ENCODE measurements at regions not wholly inside any gene's neighbourhood (a gene's known extent, or its start where the extent isn't known, plus 50 kb on each side); places are given as distances from the start of the nearest gene placed in this dataset.

DNA sequence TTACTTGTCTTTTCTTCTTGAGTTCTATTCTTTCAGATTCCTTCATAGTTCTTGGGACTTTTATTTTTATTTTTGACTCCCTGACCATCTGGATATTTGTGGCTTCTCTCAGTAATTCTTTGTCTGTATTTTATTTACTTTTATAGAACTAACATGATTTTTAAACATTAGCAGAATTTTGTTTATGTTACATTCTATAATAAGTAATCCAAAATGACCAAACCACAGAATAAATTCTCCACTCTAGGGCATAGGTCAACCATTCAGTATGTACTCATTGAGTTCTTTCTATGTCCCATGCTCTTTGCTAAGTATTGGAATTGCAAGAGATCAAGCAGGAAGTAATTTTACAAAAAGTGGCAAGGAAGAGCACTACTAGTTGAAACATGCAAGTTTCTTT is 969.0 kb downstream of the TTLL7 start:
- Histone ChIP-seq H3K27me3 (ENCODE audit: control insufficient read depth in 3 of 3, insufficient read depth in 3 of 3, low read length in 3 of 3) (no peaks in the 10 kb centered on the region), H3K9me3 (ENCODE audit: control insufficient read depth in 3 of 3, low read length in 3 of 3) (no peaks in the 10 kb centered on the region)

DNA sequence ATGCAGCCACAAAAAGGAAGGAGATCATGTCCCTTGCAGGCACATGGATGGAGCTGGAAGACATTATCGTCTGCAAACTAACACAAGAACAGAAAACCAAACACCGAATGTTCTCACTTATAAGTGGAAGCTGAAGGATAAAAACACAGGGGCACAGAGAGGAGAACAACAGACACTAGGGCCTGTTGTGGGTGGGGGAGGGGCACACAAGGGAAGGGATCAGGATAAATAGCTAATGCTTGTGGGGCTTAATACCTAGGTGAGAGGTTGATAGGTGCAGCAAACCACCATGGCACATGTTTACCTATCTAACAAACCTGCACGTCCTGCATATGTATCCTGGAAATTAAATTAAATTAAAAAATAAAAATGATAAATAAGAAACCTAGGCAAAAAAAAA is 969.9 kb downstream of the TTLL7 start:
- no peaks in the 10 kb centered on the region for H3K27me3 ChIP-seq (ENCODE audit: control insufficient read depth in 3 of 3, insufficient read depth in 3 of 3, low read length in 3 of 3)
- H3K9me3 ChIP-seq (ENCODE audit: control insufficient read depth in 3 of 3, low read length in 3 of 3): no peaks in the 10 kb centered on the region
- no peak overlapping the region for H3K9ac ChIP-seq (ENCODE audit: low read depth in 1 of 3, low read length in 3 of 3)
- H3K4me1 ChIP-seq (ENCODE audit: control insufficient read depth in 3 of 3, insufficient read depth in 3 of 3, low read length in 3 of 3): no peaks in the 10 kb centered on the region
- no peak overlapping the region for H3K27ac ChIP-seq (ENCODE audit: low read depth, low read length)
- no peak overlapping the region for H3K4me3 ChIP-seq (ENCODE audit: low read length in 3 of 3)
- H3K36me3 ChIP-seq (ENCODE audit: control insufficient read depth in 3 of 3, insufficient read depth in 3 of 3, low read length in 3 of 3): no peaks in the 10 kb centered on the region

More for the DNA sequence above, 969.0 kb downstream of the TTLL7 start:
- Histone ChIP-seq H3K9ac (ENCODE audit: low read depth in 1 of 3, low read length in 3 of 3) (no peak overlapping the region), H3K27ac (ENCODE audit: low read depth, low read length) (no peak overlapping the region), H3K4me1 (ENCODE audit: control insufficient read depth in 3 of 3, insufficient read depth in 3 of 3, low read length in 3 of 3) (no peaks in the 10 kb centered on the region), H3K36me3 (ENCODE audit: control insufficient read depth in 3 of 3, insufficient read depth in 3 of 3, low read length in 3 of 3) (no peaks in the 10 kb centered on the region), H3K4me3 (ENCODE audit: low read length in 3 of 3) (no peak overlapping the region)

- Histone ChIP-seq H3K27ac (ENCODE audit: low read depth, low read length) (no peak overlapping the region), H3K4me3 (ENCODE audit: low read length in 3 of 3) (no peak overlapping the region)
These were observed 970.5 kb downstream of the TTLL7 start for GRCh38 chr1:83028467-83028866.

GRCh38 chr1:83027511-83027910 is 971.4 kb downstream of the TTLL7 start:
- Histone ChIP-seq H3K4me1 (ENCODE audit: control insufficient read depth in 3 of 3, insufficient read depth in 3 of 3, low read length in 3 of 3) (no peaks in the 10 kb centered on the region), H3K4me3 (ENCODE audit: low read length in 3 of 3) (no peak overlapping the region), H3K9me3 (ENCODE audit: control insufficient read depth in 3 of 3, low read length in 3 of 3) (no peaks in the 10 kb centered on the region), H3K9ac (ENCODE audit: low read depth in 1 of 3, low read length in 3 of 3) (no peak overlapping the region), H3K27me3 (ENCODE audit: control insufficient read depth in 3 of 3, insufficient read depth in 3 of 3, low read length in 3 of 3) (no peaks in the 10 kb centered on the region), H3K36me3 (ENCODE audit: control insufficient read depth in 3 of 3, insufficient read depth in 3 of 3, low read length in 3 of 3) (no peaks in the 10 kb centered on the region), H3K27ac (ENCODE audit: low read depth, low read length) (no peak overlapping the region)

More at GRCh38 chr1:83028467-83028866, 970.5 kb downstream of the TTLL7 start:
- no peaks in the 10 kb centered on the region for H3K36me3 ChIP-seq (ENCODE audit: control insufficient read depth in 3 of 3, insufficient read depth in 3 of 3, low read length in 3 of 3)
- no peak overlapping the region for H3K9ac ChIP-seq (ENCODE audit: low read depth in 1 of 3, low read length in 3 of 3)
- H3K27me3 ChIP-seq (ENCODE audit: control insufficient read depth in 3 of 3, insufficient read depth in 3 of 3, low read length in 3 of 3): no peaks in the 10 kb centered on the region
- H3K4me1 ChIP-seq (ENCODE audit: control insufficient read depth in 3 of 3, insufficient read depth in 3 of 3, low read length in 3 of 3): no peaks in the 10 kb centered on the region
- H3K9me3 ChIP-seq (ENCODE audit: control insufficient read depth in 3 of 3, low read length in 3 of 3): no peaks in the 10 kb centered on the region

GRCh38 chr1:83026745-83027144 is 972.2 kb downstream of the TTLL7 start:
- Histone ChIP-seq H3K4me3 (ENCODE audit: low read length in 3 of 3) (no peak overlapping the region), H3K27ac (ENCODE audit: low read depth, low read length) (no peak overlapping the region), H3K27me3 (ENCODE audit: control insufficient read depth in 3 of 3, insufficient read depth in 3 of 3, low read length in 3 of 3) (no peaks in the 10 kb centered on the region), H3K4me1 (ENCODE audit: control insufficient read depth in 3 of 3, insufficient read depth in 3 of 3, low read length in 3 of 3) (no peaks in the 10 kb centered on the region), H3K9me3 (ENCODE audit: control insufficient read depth in 3 of 3, low read length in 3 of 3) (no peaks in the 10 kb centered on the region), H3K36me3 (ENCODE audit: control insufficient read depth in 3 of 3, insufficient read depth in 3 of 3, low read length in 3 of 3) (no peaks in the 10 kb centered on the region), H3K9ac (ENCODE audit: low read depth in 1 of 3, low read length in 3 of 3) (no peak overlapping the region)

DNA sequence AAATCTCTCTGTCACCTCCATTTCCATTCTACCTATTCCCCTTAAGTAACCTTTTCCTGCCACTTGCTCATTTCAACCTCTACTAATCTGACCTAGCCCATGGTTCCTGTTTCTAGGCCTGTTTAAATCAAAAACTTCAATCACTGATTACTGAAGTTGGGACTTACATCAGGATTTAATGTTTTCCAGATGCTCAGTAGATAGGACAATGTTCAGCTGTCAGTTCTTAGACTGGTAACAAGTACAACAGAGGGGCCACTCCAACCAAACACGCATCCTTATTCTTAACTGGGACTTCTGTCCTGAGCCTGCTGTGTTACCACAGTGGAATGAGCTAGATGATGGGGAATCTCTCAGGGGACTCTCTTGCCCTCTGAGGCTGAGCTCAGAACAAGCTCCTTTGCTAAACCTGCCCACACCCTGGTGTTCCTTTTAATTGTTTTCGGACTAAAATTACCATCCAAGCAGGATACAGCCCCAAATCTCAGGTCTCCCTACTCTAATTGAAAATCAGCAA is 974.6 kb downstream of the TTLL7 start:
- Histone ChIP-seq H3K9ac (ENCODE audit: low read depth in 1 of 3, low read length in 3 of 3) (no peak overlapping the region), H3K9me3 (ENCODE audit: control insufficient read depth in 3 of 3, low read length in 3 of 3) (no peaks in the 10 kb centered on the region), H3K4me1 (ENCODE audit: control insufficient read depth in 3 of 3, insufficient read depth in 3 of 3, low read length in 3 of 3) (no peaks in the 10 kb centered on the region), H3K27ac (ENCODE audit: low read depth, low read length) (no peak overlapping the region), H3K36me3 (ENCODE audit: control insufficient read depth in 3 of 3, insufficient read depth in 3 of 3, low read length in 3 of 3) (no peaks in the 10 kb centered on the region), H3K4me3 (ENCODE audit: low read length in 3 of 3) (no peak overlapping the region), H3K27me3 (ENCODE audit: control insufficient read depth in 3 of 3, insufficient read depth in 3 of 3, low read length in 3 of 3) (no peaks in the 10 kb centered on the region)

GRCh38 chr1:83023212-83023611 is 975.7 kb downstream of the TTLL7 start:
- no peaks in the 10 kb centered on the region for H3K4me1 ChIP-seq (ENCODE audit: control insufficient read depth in 3 of 3, insufficient read depth in 3 of 3, low read length in 3 of 3)
- no peaks in the 10 kb centered on the region for H3K27me3 ChIP-seq (ENCODE audit: control insufficient read depth in 3 of 3, insufficient read depth in 3 of 3, low read length in 3 of 3)
- H3K27ac ChIP-seq (ENCODE audit: low read depth, low read length): no peak overlapping the region
- no peak overlapping the region for H3K9ac ChIP-seq (ENCODE audit: low read depth in 1 of 3, low read length in 3 of 3)
- H3K9me3 ChIP-seq (ENCODE audit: control insufficient read depth in 3 of 3, low read length in 3 of 3): no peaks in the 10 kb centered on the region
- H3K4me3 ChIP-seq (ENCODE audit: low read length in 3 of 3): no peak overlapping the region
- no peaks in the 10 kb centered on the region for H3K36me3 ChIP-seq (ENCODE audit: control insufficient read depth in 3 of 3, insufficient read depth in 3 of 3, low read length in 3 of 3)

DNA sequence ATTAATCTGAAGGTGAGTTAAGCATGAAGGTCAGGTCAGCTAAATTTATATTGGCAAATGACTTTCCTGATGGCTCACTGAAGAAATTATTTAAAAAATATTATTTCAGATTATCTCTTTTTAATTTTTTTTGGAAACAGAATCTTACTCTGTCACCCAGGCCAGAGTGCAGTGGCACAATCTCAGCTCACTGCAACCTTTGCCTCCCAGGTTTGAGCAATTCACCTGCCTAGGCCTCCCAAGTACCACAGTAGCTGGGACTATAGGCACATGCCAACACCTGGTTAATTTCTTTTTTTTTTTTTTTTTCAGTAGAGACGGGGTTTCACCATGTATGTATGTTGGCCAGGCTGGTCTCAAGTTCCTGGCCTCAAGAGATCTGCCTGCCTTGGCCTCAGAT is 976.7 kb downstream of the TTLL7 start:
- Histone ChIP-seq H3K27me3 (ENCODE audit: control insufficient read depth in 3 of 3, insufficient read depth in 3 of 3, low read length in 3 of 3) (no peaks in the 10 kb centered on the region), H3K27ac (ENCODE audit: low read depth, low read length) (no peak overlapping the region), H3K4me1 (ENCODE audit: control insufficient read depth in 3 of 3, insufficient read depth in 3 of 3, low read length in 3 of 3) (no peaks in the 10 kb centered on the region), H3K36me3 (ENCODE audit: control insufficient read depth in 3 of 3, insufficient read depth in 3 of 3, low read length in 3 of 3) (no peaks in the 10 kb centered on the region), H3K9me3 (ENCODE audit: control insufficient read depth in 3 of 3, low read length in 3 of 3) (no peaks in the 10 kb centered on the region), H3K9ac (ENCODE audit: low read depth in 1 of 3, low read length in 3 of 3) (no peak overlapping the region), H3K4me3 (ENCODE audit: low read length in 3 of 3) (no peak overlapping the region)

DNA sequence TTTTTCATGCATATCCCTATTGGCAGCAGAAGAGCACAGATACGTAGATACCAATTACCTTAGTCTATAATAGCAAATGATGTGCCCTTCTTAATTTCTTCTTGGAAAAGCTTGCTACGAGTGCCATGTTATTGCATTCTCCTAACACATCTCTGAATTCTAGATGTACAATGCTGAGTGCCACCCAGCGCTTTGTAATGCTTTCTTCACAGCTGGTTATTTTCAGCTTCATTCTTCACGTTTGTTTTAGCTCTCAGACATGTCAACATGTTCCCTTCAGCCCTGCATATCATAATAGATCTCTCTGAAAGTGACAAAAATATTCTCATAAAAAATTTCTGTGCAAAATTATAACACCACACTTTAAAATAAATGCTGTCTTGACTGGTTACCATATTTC is 981.2 kb downstream of the TTLL7 start:
- H3K27ac ChIP-seq (ENCODE audit: low read depth, low read length): no peak overlapping the region
- no peaks in the 10 kb centered on the region for H3K36me3 ChIP-seq (ENCODE audit: control insufficient read depth in 3 of 3, insufficient read depth in 3 of 3, low read length in 3 of 3)
- no peaks in the 10 kb centered on the region for H3K4me1 ChIP-seq (ENCODE audit: control insufficient read depth in 3 of 3, insufficient read depth in 3 of 3, low read length in 3 of 3)
- H3K4me3 ChIP-seq (ENCODE audit: low read length in 3 of 3): no peak overlapping the region
- no peaks in the 10 kb centered on the region for H3K27me3 ChIP-seq (ENCODE audit: control insufficient read depth in 3 of 3, insufficient read depth in 3 of 3, low read length in 3 of 3)
- no peak overlapping the region for H3K9ac ChIP-seq (ENCODE audit: low read depth in 1 of 3, low read length in 3 of 3)
- H3K9me3 ChIP-seq (ENCODE audit: control insufficient read depth in 3 of 3, low read length in 3 of 3): no peaks in the 10 kb centered on the region

- Histone ChIP-seq H3K9me3 (ENCODE audit: control insufficient read depth in 3 of 3, low read length in 3 of 3) (no peaks in the 10 kb centered on the region), H3K27me3 (ENCODE audit: control insufficient read depth in 3 of 3, insufficient read depth in 3 of 3, low read length in 3 of 3) (no peaks in the 10 kb centered on the region), H3K36me3 (ENCODE audit: control insufficient read depth in 3 of 3, insufficient read depth in 3 of 3, low read length in 3 of 3) (no peaks in the 10 kb centered on the region), H3K9ac (ENCODE audit: low read depth in 1 of 3, low read length in 3 of 3) (no peak overlapping the region), H3K27ac (ENCODE audit: low read depth, low read length) (no peak overlapping the region), H3K4me1 (ENCODE audit: control insufficient read depth in 3 of 3, insufficient read depth in 3 of 3, low read length in 3 of 3) (no peaks in the 10 kb centered on the region), H3K4me3 (ENCODE audit: low read length in 3 of 3) (no peak overlapping the region)
These were observed 981.7 kb downstream of the TTLL7 start for GRCh38 chr1:83017276-83017675.

DNA sequence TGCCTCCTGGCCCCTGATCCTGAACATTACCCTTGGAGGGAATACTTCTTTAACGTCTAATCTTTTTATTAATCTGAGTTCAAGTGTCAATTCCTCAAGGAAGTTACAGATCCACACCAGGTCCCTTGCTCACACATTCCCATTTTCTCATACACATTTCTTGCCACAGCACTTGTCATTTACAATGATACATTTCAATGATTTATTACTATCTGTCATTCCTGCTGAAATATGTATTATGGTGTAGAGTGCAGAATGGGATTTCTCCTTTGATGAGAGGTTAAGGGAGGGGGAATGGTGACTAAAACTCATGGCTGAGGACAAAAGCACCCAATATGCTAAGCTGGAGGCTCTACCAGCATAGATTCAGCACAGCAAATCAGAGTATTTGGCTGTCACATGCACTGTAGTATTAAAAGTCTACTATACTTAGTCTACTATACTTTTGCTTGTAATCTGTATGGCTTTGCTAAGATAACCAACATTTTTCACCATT is 982.5 kb downstream of the TTLL7 start:
- Histone ChIP-seq H3K4me1 (ENCODE audit: control insufficient read depth in 3 of 3, insufficient read depth in 3 of 3, low read length in 3 of 3) (no peaks in the 10 kb centered on the region), H3K27ac (ENCODE audit: low read depth, low read length) (no peak overlapping the region), H3K4me3 (ENCODE audit: low read length in 3 of 3) (no peak overlapping the region), H3K36me3 (ENCODE audit: control insufficient read depth in 3 of 3, insufficient read depth in 3 of 3, low read length in 3 of 3) (no peaks in the 10 kb centered on the region), H3K9ac (ENCODE audit: low read depth in 1 of 3, low read length in 3 of 3) (no peak overlapping the region), H3K27me3 (ENCODE audit: control insufficient read depth in 3 of 3, insufficient read depth in 3 of 3, low read length in 3 of 3) (no peaks in the 10 kb centered on the region), H3K9me3 (ENCODE audit: control insufficient read depth in 3 of 3, low read length in 3 of 3) (no peaks in the 10 kb centered on the region)

Data from skeletal muscle tissue (tissue), 3 donors.